AG10803 (cell line): ENCODE measurements at regions not wholly inside any gene's neighbourhood (a gene's known extent, or its start where the extent isn't known, plus 50 kb on each side); places are given as distances from the start of the nearest gene placed in this dataset.

Experiments
- DNase-seq: peaks from one replicate; pipeline ENCODE4 v3.0.0; 2010; ENCODE audit warnings: low read depth
- H3K4me3 ChIP-seq: 2 replicates; pipeline ENCODE4 v1.5.1; 2011; ENCODE audit warnings: mild to moderate bottlenecking, low read length, control low read depth
- CTCF ChIP-seq: conservative IDR thresholded peaks from 2 replicates; pipeline ENCODE4 v1.5.1; 2011; ENCODE audit warnings: mild to moderate bottlenecking, low read length, control low read depth, inconsistent platforms

GRCh38 chrX:4173743-4174142 is 460.3 kb upstream of the PRKX start:
- TF ChIP-seq CTCF, result no peak
- no peak overlapping the region for H3K4me3 ChIP-seq
- DNase-seq, result no peak

- H3K4me3 ChIP-seq, result no peak overlapping the region
- no peak for DNase-seq
- no peak for TF ChIP-seq CTCF
Observed at GRCh38 chrX:4151798-4152197, 438.3 kb upstream of the PRKX start.

- no peak for TF ChIP-seq CTCF
Observed at GRCh38 chrX:4150259-4150658, 436.8 kb upstream of the PRKX start.

GRCh38 chrX:4129626-4130025 is 416.2 kb upstream of the PRKX start:
- no peak for DNase-seq
- TF ChIP-seq CTCF, result no peak
- H3K4me3 ChIP-seq, result no peak overlapping the region

More at GRCh38 chrX:4150259-4150658, 436.8 kb upstream of the PRKX start:
- H3K4me3 ChIP-seq, result no peak overlapping the region
- DNase-seq, result no peak

- no peak overlapping the region for H3K4me3 ChIP-seq
- no peak for TF ChIP-seq CTCF
- DNase-seq, result no peak
Observed at GRCh38 chrX:4118666-4119530, 405.4 kb upstream of the PRKX start.

- DNase-seq, result no peak
- TF ChIP-seq CTCF, result no peak
- no peak overlapping the region for H3K4me3 ChIP-seq
Observed at GRCh38 chrX:4110964-4111363, 397.5 kb upstream of the PRKX start.

GRCh38 chrX:4094926-4095325 is 381.5 kb upstream of the PRKX start:
- no peak for DNase-seq
- H3K4me3 ChIP-seq, result no peak overlapping the region
- TF ChIP-seq CTCF, result no peak
